ENCODE measurements at regions not wholly inside any gene's neighbourhood (a gene's known extent, or its start where the extent isn't known, plus 50 kb on each side); places are given as distances from the start of the nearest gene placed in this dataset.
"Not testable (repeated sequence)": the region's sequence is repeated elsewhere in the genome, so short reads cannot be mapped to it uniquely, and the experiment has no call there.

- 77% methylated on average over 32 of the region's 32 CpGs for WGBS
- DNase-seq (ENCODE audit: extremely low spot score): no peak
- Histone ChIP-seq H3K4me1 (ENCODE audit: insufficient read depth) (no peaks in the 10 kb centered on the region), H3K4me3 (ENCODE audit: low read depth, low read length) (no peak overlapping the region), H3K36me3 (ENCODE audit: insufficient read depth) (no peaks in the 10 kb centered on the region), H3K27ac (ENCODE audit: low read depth) (no peak overlapping the region)
Measured at GRCh38 chr18:79587779-79588635, 91.6 kb upstream of the CTDP1 start.

GRCh38 chr18:79588636-79589481 lies 90.7 kb upstream of the CTDP1 start:
- DNase-seq (ENCODE audit: extremely low spot score): peak; percentile 58
- H3K4me3 ChIP-seq (ENCODE audit: low read depth, low read length): no peak overlapping the region
- WGBS: 33% methylated on average over 38 of the region's 38 CpGs
- no peak overlapping the region for H3K27ac ChIP-seq (ENCODE audit: low read depth)
- no peaks in the 10 kb centered on the region for H3K4me1 ChIP-seq (ENCODE audit: insufficient read depth)
- no peaks in the 10 kb centered on the region for H3K36me3 ChIP-seq (ENCODE audit: insufficient read depth)

GRCh38 chr18:79589601-79590091 lies 90.0 kb upstream of the CTDP1 start:
- WGBS: 53% methylated on average over 15 of the region's 15 CpGs
- no peaks in the 10 kb centered on the region for H3K4me1 ChIP-seq (ENCODE audit: insufficient read depth)

GRCh38 chr18:79590191-79591031 lies 89.2 kb upstream of the CTDP1 start:
- Histone ChIP-seq H3K4me3 (ENCODE audit: low read depth, low read length) (no peak overlapping the region), H3K36me3 (ENCODE audit: insufficient read depth) (no peaks in the 10 kb centered on the region), H3K27ac (ENCODE audit: low read depth) (no peak overlapping the region), H3K4me1 (ENCODE audit: insufficient read depth) (no peaks in the 10 kb centered on the region)
- WGBS: 72% methylated on average over 31 of the region's 31 CpGs
- DNase-seq (ENCODE audit: extremely low spot score): no peak

More at GRCh38 chr18:79589601-79590091, 90.0 kb upstream of the CTDP1 start:
- no peak overlapping the region for H3K4me3 ChIP-seq (ENCODE audit: low read depth, low read length)
- H3K36me3 ChIP-seq (ENCODE audit: insufficient read depth): no peaks in the 10 kb centered on the region
- DNase-seq (ENCODE audit: extremely low spot score): no peak
- no peak overlapping the region for H3K27ac ChIP-seq (ENCODE audit: low read depth)

- 86% methylated on average over 4 of the region's 4 CpGs for WGBS
- Histone ChIP-seq H3K4me3 (ENCODE audit: low read depth, low read length) (no peak overlapping the region), H3K4me1 (ENCODE audit: insufficient read depth) (no peaks in the 10 kb centered on the region), H3K27ac (ENCODE audit: low read depth) (no peak overlapping the region), H3K36me3 (ENCODE audit: insufficient read depth) (no peaks in the 10 kb centered on the region)
- no peak for DNase-seq (ENCODE audit: extremely low spot score)
Measured at GRCh38 chr18:79591032-79591308, 88.6 kb upstream of the CTDP1 start.

GRCh38 chr18:79592684-79593083 lies 86.9 kb upstream of the CTDP1 start:
- H3K27ac ChIP-seq (ENCODE audit: low read depth); DNase-seq (ENCODE audit: extremely low spot score); H3K4me1 ChIP-seq (ENCODE audit: insufficient read depth); H3K4me3 ChIP-seq (ENCODE audit: low read depth, low read length); H3K36me3 ChIP-seq (ENCODE audit: insufficient read depth): not testable (repeated sequence)
- 88% methylated on average over 3 of the region's 3 CpGs for WGBS

GRCh38 chr18:79595876-79596374 lies 83.7 kb upstream of the CTDP1 start:
- no peak for DNase-seq (ENCODE audit: extremely low spot score)
- no peak overlapping the region for H3K4me3 ChIP-seq (ENCODE audit: low read depth, low read length)

GRCh38 chr18:79596446-79597175 lies 83.0 kb upstream of the CTDP1 start:
- no peak for DNase-seq (ENCODE audit: extremely low spot score)
- no peaks in the 10 kb centered on the region for H3K4me1 ChIP-seq (ENCODE audit: insufficient read depth)
- WGBS: 76% methylated on average over 27 of the region's 27 CpGs
- no peak overlapping the region for H3K27ac ChIP-seq (ENCODE audit: low read depth)
- H3K4me3 ChIP-seq (ENCODE audit: low read depth, low read length): no peak overlapping the region
- H3K36me3 ChIP-seq (ENCODE audit: insufficient read depth): no peaks in the 10 kb centered on the region

More at GRCh38 chr18:79595876-79596374, 83.7 kb upstream of the CTDP1 start:
- no peaks in the 10 kb centered on the region for H3K36me3 ChIP-seq (ENCODE audit: insufficient read depth)
- WGBS: 83% methylated on average over 22 of the region's 22 CpGs
- no peak overlapping the region for H3K27ac ChIP-seq (ENCODE audit: low read depth)
- H3K4me1 ChIP-seq (ENCODE audit: insufficient read depth): no peaks in the 10 kb centered on the region

GRCh38 chr18:79597176-79597830 lies 82.3 kb upstream of the CTDP1 start:
- H3K4me1 ChIP-seq (ENCODE audit: insufficient read depth): no peaks in the 10 kb centered on the region
- WGBS: 79% methylated on average over 21 of the region's 21 CpGs
- H3K27ac ChIP-seq (ENCODE audit: low read depth): no peak overlapping the region
- DNase-seq (ENCODE audit: extremely low spot score): no peak
- no peaks in the 10 kb centered on the region for H3K36me3 ChIP-seq (ENCODE audit: insufficient read depth)
- no peak overlapping the region for H3K4me3 ChIP-seq (ENCODE audit: low read depth, low read length)

- H3K27ac ChIP-seq (ENCODE audit: low read depth): no peak overlapping the region
- no peak for DNase-seq (ENCODE audit: extremely low spot score)
- H3K4me3 ChIP-seq (ENCODE audit: low read depth, low read length): no peak overlapping the region
- no peaks in the 10 kb centered on the region for H3K4me1 ChIP-seq (ENCODE audit: insufficient read depth)
- WGBS: 89% methylated on average over 38 of the region's 38 CpGs
- no peaks in the 10 kb centered on the region for H3K36me3 ChIP-seq (ENCODE audit: insufficient read depth)
Measured at GRCh38 chr18:79597831-79598632, 81.6 kb upstream of the CTDP1 start.

- no peaks in the 10 kb centered on the region for H3K4me1 ChIP-seq (ENCODE audit: insufficient read depth)
- no peak for DNase-seq (ENCODE audit: extremely low spot score)
- no peak overlapping the region for H3K4me3 ChIP-seq (ENCODE audit: low read depth, low read length)
- WGBS: 76% methylated on average over 20 of the region's 20 CpGs
- no peak overlapping the region for H3K27ac ChIP-seq (ENCODE audit: low read depth)
- no peaks in the 10 kb centered on the region for H3K36me3 ChIP-seq (ENCODE audit: insufficient read depth)
Measured at GRCh38 chr18:79598633-79599175, 80.9 kb upstream of the CTDP1 start.

All from urinary bladder (tissue), 3 donors.